ENCODE measurements at regions not wholly inside any gene's neighbourhood (a gene's known extent, or its start where the extent isn't known, plus 50 kb on each side); places are given as distances from the start of the nearest gene placed in this dataset.

DNA sequence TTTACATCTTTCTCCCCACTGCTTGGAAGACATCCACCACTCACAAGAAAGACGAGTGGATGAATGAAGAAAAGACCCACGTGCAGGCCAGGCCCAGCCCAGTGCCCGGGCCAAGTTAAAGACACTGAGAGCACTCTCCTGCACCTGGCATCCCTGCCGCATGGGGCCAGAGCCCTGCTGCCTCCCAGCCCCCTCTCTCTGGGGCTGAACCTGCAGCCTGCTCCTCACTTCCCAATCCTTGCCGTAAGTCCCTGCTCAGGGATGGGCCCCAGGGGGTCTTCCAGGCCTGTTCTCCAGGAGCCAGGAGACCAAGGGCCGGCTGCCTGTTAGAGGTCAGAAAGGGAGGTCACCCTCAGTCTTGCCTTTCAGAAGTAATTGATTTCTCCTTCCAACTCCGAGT lies 168.5 kb upstream of the ZC3H12A start:
- ChIA-PET POLR2A (no interaction called here), CTCF (interaction anchor here (1.8 kb wide), 1 partner anchor 10 kb away, joined by 3 read pairs; no protein-coding TSS in a partner anchor)
- no peak for DNase-seq (ENCODE audit: extremely low spot score)
- TF ChIP-seq, protein P1, sequence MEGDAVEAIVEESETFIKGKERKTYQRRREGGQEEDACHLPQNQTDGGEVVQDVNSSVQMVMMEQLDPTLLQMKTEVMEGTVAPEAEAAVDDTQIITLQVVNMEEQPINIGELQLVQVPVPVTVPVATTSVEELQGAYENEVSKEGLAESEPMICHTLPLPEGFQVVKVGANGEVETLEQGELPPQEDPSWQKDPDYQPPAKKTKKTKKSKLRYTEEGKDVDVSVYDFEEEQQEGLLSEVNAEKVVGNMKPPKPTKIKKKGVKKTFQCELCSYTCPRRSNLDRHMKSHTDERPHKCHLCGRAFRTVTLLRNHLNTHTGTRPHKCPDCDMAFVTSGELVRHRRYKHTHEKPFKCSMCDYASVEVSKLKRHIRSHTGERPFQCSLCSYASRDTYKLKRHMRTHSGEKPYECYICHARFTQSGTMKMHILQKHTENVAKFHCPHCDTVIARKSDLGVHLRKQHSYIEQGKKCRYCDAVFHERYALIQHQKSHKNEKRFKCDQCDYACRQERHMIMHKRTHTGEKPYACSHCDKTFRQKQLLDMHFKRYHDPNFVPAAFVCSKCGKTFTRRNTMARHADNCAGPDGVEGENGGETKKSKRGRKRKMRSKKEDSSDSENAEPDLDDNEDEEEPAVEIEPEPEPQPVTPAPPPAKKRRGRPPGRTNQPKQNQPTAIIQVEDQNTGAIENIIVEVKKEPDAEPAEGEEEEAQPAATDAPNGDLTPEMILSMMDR (IDR thresholded peaks at IDR 0.05; ENCODE audit: control extremely low read depth, extremely low read depth, low read depth, missing control alignments) = no peak

DNA sequence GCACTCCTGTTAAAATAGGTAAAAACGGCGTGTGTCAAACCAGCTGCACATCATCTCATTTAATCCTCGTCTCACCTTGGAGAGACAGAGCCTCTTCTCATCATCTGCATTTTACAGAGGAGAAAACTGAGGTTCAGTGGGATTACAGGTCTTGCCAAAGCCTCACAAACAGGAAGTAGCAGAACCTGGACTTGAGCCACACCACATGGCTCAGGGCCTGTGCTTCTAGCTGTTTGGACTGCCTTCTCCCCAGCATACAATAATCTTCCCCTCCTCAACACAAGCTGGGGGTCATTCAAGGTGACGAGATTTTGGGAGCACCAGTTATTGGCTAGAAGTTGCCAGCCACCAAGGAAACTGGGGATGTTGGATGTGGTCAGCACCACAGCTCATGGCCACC lies 167.9 kb upstream of the ZC3H12A start:
- ChIA-PET CTCF (interaction anchor here (1.3 kb wide), 1 partner anchor 9 kb away, joined by 3 read pairs; no protein-coding TSS in a partner anchor), POLR2A (no interaction called here)
- TF ChIP-seq, protein P1 (IDR thresholded peaks at IDR 0.05; ENCODE audit: control extremely low read depth, extremely low read depth, low read depth, missing control alignments) = no peak
- DNase-seq (ENCODE audit: extremely low spot score) = no peak

DNA sequence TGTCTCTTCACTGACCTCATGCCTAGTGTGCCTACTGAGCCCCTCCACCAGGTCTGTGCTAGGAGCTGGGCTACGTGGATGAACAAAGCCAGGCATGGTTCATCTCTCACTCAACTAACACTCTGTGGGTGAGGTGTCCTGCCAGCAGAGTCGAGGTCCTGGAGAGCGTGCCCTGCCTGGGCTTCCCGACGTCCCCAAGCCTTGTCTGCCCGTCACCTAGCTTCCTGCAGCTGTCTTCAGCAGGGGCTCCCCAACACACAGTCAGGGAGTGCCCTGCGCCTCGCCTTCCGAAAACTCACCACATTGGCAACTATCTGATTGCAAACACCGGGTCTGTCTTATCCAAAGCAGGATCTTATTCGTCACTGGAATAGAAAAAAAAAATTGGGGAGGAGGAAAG lies 167.5 kb upstream of the ZC3H12A start:
- TF ChIP-seq, protein P1 (IDR thresholded peaks at IDR 0.05; ENCODE audit: control extremely low read depth, extremely low read depth, low read depth, missing control alignments) = no peak
- POLR2A ChIA-PET = no interaction called here
- DNase-seq (ENCODE audit: extremely low spot score) = no peak
- CTCF ChIA-PET = interaction anchor here (1.1 to 1.3 kb wide), 2 partner anchors 9 to 15 kb away, joined by 3 to 4 read pairs; no protein-coding TSS in a partner anchor

DNA sequence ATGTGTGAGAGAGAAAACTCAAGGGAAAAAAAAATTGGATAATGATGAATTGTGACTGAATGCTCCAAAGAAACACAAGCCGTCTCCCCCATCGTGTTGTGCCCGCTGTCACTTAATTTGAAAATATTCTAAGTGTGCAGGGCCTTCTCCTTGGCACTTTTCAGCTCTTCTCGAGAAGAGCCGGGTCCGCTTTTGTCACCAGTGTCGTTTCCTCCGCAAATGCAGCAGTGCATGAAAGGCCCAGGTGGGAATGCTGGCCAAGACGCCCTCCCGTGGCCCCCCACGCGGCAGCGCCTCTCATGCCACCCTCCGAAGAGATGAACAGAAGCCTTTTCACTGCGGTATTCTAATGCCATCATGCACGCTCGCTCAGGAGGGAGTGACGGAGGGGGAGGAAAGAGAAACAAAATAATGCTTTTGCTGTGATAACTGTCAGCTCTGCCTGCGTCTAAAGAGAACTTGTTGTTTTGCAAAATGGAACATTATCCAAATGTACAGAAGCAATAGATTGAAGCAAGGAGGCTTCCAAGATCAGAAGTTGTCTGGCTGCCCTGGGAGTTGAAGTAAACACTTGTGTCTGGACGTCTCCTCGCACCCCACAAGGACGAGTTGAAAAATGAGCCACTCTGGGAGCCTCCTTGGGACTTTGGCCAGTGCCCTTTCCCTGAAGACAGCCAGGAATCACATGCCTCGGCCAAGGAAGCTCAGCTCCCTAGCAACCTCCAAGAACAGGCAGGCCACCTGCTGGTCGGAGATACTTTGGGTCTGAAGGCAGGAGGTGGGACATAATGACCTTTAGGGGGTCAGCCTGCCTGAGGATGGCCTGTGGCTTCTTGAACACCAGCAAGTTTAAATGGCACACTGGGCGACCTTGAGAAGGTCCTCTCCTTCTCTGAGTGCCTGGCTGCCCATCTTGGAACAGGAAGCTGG lies 166.1 kb upstream of the ZC3H12A start:
- POLR2A ChIA-PET = no interaction called here
- no peak for DNase-seq (ENCODE audit: extremely low spot score)
- CTCF ChIA-PET = interaction anchor here (1.1 kb wide), 1 partner anchor 14 kb away, joined by 4 read pairs; no protein-coding TSS in a partner anchor
- TF ChIP-seq, protein P1 (IDR thresholded peaks at IDR 0.05; ENCODE audit: control extremely low read depth, extremely low read depth, low read depth, missing control alignments) = no peak

DNA sequence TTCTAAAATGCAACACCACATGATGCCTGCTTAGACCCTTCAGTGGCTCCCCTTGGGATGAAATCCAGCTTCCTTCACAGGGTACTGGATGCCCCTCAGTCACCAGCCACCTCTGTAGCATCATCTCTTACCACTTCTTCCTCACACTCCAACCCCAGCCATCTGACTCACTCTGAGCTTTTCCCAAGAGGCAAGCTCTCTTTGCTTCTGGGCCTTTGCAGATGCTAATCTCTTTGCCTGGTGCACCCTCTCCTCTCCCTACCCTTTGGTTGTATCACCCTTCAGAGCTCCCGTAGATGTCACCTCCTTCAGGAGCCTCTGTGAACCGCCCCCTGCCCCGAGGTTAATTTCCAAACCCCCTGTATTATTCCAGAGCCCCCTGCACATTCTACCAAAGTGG lies 164.8 kb upstream of the ZC3H12A start:
- ChIA-PET CTCF (no interaction called here), POLR2A (no interaction called here)
- TF ChIP-seq, protein P1 (IDR thresholded peaks at IDR 0.05; ENCODE audit: control extremely low read depth, extremely low read depth, low read depth, missing control alignments) = no peak
- no peak for DNase-seq (ENCODE audit: extremely low spot score)

DNA sequence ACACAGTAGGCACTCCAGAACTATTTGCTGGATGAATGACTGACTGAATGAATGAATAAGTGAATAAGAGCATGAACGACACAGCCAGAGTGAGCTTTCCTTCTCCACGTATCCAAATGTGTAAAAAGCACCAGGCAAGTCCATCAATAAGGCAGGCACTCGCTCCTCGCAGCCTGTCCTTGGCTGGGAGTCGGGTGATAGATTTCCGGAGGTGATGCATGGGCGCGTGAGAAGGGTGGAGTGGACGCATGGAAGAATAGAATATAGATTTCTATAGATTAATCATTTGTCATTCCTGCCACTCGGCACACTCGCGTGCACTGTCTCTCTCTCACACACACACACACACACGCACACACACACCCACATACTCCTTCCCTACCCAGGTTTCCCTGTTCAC lies 164.3 kb upstream of the ZC3H12A start:
- TF ChIP-seq, protein P1 (IDR thresholded peaks at IDR 0.05; ENCODE audit: control extremely low read depth, extremely low read depth, low read depth, missing control alignments) = no peak
- POLR2A ChIA-PET = no interaction called here
- DNase-seq (ENCODE audit: extremely low spot score) = no peak
- CTCF ChIA-PET = no interaction called here
